ENCODE measurements at regions not wholly inside any gene's neighbourhood (a gene's known extent, or its start where the extent isn't known, plus 50 kb on each side); places are given as distances from the start of the nearest gene placed in this dataset.
"Not testable (repeated sequence)": the region's sequence is repeated elsewhere in the genome, so short reads cannot be mapped to it uniquely, and the experiment has no call there.

DNA sequence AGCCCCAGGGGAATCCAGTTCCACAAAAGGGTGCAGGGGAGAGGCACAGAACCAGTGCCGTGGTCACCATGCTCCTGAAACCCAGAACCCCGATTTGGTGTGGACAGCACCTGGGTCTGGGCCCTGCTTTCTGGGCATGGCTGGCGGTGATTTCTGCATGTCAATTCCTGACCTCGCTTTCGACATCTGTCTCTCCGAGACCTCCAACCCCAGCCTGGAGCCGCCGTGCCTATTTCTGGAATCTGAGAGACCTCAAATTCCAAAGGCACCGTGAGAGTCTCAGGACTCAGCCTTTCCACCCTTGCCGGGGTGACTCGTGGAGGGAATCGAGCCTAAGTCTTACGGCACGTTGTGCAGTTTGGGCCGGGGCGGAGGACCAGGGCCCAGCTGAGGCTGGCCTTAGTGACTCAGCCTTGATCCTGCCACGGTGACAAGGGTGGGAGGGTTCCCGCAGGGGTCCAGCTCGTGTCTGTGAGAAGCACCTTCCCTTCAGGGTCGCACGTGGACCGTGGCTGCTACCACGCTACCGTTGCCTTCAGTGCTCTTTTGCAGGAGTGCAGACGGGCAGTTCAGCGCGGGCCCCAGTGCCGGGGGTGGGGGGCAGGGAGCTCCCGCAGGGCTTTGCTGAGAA lies 133.7 kb downstream of the PXDC1 start:
- no peak for DNase-seq

DNA sequence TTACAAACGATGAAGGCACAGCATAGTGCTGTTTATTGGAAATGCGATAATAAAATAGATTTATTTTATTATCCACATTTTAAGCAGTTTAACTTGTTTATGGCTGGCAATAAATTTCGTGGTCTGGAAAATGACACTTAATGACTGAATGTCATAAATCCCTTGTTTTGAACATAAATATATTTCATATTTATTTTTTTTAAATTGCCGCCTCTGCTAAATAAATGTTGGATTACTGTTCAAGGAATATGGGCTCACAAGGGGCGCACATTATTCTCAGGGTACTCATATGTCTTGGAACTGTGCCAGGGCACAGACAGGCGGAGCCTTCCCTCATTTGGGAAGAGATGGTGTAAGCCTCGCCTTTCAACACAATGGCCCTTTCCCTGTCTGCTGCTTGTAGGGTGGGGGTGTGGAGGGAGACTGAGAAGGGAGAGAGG lies 134.3 kb downstream of the PXDC1 start:
- DNase-seq, result no peak

DNA sequence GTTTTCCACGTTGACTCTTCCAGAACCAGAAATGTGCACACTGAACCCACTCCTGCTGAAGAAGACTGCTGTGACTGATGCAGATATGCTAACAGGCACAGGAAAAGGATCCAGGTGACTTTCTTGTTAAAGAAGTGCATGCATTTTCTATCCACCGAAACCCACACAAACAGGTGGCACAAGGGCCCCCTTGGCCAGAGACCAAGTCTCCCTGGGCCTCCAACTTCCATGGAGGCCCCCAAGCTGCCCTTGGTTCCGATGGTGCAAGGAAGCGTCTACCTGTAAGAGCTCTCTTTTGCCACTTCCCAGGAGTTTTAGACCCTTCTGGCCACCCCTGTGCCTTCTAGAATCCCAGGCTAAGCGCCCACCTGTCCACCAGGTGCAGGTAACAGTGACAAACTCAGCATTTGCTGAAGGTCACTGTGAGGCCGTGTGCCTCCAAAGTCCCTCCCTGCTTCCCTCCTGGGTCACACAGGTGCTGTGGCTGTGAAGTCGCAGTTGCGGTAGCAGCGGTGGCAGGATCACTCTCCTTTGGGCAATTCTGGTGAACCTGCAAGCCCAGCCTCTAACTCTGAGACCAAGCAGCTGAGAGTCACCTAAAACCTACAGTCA lies 134.8 kb downstream of the PXDC1 start:
- no peak for DNase-seq

DNA sequence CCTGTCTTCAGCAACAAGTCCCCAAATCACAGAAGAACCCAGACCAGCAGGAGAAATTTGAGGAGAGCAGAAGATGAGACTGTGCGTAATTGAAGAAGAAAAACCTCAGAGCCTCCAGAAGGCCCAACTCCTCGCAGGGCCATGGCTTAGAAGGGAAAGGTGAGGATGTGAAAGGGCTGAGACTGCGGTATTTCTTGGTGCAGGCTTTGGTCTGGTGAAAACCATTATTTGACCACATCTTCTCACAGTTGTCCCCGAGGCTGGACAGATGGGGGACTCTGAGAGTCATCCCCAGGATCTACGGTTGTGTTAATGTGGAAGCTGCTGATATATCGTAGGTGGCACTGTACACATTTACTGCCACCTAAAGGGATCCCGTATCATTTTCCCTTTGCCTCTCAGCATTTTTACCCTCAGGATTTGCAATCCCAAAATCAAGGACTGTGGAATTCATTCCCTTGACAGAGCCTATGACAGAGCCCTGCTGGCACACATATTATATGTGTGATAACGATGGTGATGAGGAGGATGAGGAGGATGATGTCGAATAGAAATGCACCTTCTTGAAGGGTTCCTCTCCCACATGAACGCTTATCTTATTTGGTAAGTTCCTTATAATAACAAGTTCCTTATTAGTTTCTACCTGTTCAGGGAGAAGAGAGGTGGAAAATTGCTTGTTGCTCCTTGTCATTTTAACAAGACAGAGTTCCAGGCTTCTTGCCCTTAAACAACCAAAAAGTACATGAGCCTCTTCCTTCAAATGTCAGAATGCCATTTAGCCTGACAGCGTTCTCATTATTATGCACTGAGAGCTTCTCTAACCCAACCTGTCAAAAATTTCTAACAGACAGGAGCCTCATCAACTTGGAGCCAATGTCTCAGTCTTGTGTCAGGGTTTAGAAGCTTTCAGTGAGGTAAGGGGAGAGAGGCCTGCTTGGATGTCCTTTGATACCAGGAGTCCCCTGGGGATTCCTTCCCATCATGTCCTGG lies 135.8 kb downstream of the PXDC1 start:
- DNase-seq, result no peak

DNA sequence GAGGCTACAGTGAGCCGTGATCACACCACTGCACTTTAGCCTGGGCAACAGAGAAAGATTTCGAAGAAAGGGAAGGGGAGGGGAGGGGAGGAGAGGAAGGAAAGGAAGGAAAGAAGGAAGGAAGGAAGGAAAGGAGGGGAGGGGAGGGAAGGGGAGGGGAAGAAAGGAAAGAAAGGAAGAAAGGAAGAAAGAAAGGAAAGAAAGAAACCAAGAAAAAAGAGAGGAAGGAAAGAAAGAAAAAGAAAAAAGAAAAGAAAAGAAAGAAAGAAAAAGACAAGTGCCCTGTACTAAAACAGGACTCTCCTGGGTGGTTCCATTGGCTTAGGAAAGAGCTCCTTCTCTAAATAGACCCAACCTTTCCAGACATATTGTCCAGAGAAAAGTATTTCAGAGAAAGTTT lies 136.6 kb downstream of the PXDC1 start:
- DNase-seq, result no peak

DNA sequence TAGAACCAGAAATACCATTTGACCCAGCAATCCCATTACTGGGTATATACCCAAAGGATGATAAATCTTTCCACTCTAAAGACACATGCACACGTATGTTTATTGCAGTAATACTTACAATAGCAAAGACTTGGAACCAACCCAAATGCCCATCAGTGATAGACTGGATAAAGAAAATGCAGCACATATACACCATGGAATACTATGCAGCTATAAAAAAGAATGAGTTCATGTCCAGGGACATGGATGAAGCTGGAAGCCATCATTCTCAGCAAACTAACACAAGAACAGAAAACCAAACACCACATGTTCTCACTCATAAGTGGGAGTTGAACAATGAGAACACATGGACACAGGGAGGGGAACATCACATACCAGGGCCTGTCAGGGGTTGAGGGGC lies 137.9 kb downstream of the PXDC1 start:
- not testable (repeated sequence) for DNase-seq

DNA sequence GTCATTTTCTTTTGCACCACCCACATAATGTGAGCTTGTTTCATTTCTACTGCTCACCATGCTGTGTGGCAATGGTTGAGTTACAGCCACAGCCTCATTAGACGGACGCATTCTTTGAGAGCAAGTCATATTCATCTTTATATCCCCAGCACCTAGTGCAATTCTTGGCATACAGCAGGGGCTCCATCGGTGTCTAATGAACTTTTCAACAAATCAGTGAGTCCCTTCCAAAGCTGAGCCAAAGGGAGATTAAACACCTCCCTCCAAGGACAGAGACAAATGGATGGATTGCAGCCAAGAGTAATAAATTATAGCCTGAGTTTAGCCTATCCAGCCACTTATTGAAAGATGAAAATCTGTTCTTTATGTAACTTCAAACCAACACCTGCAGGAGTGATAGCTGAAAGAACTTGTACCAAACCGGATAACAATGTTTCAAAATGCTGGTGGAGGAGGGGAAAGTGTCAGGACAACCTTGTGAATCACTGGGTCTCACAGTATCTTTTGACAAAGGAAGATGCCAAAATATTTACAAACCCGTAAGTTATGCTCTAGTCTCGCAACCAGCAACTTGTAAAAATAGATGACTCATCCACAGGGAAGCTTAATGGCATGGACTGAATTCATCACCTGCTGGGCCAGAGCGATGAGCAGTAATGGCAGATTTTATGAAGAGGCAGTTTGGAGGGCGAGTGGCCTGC lies 139.0 kb downstream of the PXDC1 start:
- DNase-seq, result no peak

DNA sequence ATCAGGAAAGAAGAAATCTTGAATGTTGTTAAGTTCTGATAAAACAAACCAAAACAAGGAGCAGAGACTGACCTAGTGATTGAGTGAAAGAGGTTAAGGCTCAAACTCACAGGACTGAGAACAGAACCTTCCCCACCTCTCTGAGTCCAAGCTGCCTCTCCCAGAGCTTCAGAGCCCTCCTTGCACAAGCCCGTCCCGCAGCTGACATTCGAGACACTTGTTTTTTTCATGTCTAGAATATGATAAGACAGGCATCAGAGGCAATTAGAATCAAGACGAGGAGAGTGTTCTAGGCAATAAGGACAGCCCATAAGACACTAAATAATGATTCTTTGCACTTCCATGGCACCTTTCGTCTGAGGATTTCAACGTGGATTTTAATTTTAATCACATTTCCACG lies 140.6 kb downstream of the PXDC1 start:
- no peak for DNase-seq

DNA sequence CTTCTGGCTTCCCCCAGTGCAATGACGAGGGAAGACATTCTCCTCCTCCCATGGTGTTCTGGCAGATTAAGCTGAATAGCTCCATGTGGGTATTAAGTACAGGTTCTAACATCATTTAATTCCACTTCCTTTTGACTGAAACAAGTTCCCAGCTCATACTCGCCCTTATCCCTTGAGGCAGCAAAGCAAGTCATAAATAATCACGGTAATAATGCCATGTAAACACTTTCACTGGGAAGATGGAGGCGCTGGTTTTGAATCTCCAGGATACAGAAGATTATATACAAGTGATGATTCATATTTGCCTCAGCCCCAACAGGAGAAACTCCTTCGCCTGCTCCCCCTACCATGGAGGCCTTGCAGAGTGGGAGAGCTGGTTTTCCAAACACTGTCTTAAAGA lies 141.3 kb downstream of the PXDC1 start:
- DNase-seq, result no peak

DNA sequence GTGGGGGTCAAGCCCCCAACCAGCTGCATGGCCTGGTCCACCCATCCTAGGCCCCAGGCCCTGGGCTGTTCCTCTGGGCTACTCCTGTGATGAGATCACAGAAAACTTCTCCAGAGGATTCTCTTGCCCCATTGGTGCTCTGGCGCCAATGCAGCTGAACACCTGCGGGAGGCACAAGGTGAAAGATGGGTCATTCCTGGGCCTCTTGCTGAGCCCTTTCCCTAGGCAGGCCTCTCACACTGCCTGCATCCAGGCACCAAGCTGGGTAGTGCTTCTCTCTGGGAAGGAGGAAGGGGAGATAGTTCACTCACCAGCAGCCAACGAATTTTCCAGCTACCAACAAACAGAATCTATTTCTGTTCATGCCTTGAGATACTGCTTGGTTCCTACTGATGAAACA lies 142.1 kb downstream of the PXDC1 start:
- DNase-seq, result no peak

DNA sequence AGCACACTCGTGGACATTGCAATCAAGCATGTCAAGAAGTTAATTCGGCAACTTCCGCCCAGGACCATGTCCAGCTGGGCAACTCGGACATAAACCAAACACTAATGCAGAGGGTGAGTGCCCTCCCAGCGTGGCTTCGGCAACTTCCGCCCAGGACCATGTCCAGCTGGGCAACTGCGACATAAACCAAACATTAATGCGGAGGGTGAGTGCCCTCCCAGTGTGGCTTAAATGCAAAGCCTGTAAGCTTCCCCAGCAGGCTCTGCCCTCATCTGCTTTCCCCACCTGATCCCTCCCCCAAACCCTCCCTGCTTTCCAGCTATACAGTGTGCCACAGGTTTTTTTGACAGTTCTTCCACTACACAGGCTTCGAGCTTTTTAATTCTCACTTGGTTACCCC lies 143.4 kb downstream of the PXDC1 start:
- DNase-seq, result no peak

DNA sequence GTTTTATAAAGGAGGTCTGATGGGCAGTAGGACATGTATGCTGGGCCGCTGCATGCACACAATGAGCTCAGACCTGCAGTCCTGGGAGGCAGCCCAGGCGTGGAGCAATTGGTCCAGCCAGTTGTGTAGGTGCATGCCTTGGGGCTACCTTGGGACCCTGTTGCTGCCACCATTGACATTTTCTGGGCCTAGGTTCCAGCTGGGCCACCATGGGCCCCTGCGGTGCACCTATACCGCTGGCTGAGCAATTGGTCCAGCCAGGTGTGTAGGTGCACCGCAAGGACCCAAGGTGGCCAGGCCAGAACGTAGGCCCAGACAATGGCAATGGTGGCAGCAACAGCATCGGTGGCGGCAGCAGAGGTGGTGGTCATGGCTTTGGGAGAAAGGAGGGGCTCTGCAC lies 143.9 kb downstream of the PXDC1 start:
- DNase-seq, result no peak

DNA sequence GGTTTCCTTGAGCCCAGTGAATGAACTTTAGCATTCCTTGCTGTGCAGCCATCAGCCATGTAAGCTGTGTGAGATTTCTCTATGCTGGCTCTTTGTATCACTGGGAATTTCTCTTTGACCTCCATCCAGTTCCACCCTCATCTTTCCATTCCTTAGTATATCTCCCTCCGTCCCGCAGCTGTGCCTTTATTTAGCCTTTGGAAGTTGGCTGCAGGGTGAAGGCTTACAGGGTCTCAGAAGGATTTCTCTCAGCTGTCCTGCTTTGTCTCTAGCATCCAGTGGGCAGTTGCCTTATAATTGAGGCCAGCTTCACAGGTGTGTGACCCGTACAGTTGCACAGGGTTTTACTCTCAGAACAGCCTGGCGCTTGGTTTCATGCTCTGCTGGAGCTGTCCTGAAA lies 144.3 kb downstream of the PXDC1 start:
- no peak for DNase-seq

DNA sequence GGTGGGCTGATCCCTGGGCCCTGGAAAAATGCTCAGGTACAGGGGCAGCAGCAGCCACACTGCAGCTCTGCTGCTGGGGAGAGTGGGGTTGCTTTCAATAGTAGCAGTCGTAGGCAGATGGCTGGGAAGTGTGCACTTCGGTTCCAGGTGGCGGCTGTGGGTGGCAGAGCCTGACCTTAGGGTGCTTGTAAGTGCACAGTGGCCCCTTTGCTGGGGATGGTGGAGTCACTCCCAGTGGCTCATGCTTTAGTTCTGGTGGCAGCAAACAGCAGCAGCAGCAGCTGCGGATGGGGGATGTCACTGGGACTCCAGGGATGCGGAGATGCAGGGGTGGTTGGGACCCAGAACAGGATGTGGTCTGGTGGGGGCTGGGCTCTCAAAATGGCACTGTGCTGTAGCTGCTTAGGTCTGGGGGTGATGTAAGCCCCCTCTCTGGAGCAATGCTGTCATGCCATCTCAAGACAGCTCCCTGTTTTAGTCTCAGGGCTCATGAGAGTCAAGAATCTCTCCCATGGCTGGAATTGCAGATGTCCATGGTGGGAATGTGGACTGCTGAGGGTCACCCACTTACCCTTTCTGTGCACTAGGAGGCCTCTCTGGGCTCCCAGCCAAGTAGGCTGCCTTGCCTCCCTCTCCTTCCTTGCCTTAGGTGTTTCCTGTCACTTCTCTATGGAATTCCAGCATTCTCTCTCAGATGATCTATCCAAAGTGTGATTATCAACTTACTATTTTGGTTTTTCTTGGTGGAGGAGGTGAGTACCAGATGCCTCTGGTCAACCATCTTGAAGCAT lies 146.7 kb upstream of the SLC22A23 start:
- no peak for DNase-seq

DNA sequence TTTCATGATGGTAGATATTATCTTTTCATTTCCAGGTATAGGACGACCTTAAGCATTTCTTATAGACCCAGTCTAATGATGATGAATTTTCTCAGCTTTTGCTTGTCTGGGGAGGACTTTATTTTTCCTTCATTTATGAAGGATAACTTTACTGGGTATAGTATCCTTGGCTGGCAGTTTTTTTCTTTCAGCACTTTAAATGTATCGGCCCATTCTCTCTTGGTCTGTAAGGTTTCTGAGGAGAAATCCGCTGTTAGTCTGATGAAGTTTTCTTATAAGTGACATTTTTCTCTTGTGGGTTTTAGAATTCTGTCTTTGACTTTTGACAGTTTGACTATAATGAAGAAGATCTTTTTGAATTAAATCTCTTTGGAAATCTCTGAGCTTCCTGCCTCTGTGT lies 144.7 kb upstream of the SLC22A23 start:
- no peak for DNase-seq

DNA sequence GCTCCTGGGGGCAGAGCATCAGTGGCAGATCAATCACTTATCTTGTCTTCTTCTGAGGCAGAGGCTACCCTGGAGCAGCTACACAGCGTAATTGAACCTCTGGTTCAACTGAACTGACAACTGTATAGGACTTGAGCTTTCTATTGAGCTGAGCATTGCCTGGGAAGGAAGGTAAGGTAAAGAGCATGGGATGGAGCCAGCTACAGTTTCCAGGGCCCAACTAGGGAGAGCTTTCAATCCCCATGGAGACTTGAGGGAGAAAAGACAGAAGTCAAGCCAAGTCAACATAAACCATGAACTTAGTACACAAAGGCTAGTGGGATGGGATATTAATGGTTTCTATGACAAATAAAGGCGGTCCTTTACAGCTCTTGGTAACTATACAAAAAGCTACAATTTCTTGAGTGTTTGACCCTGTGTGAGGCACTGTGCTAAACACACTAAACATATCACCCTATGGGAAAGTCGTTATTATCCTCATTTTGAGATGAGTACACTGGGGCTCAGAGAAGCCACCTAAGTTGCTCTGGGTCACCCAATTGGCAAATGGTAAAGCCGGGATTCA lies 140.7 kb upstream of the SLC22A23 start:
- DNase-seq, result no peak

DNA sequence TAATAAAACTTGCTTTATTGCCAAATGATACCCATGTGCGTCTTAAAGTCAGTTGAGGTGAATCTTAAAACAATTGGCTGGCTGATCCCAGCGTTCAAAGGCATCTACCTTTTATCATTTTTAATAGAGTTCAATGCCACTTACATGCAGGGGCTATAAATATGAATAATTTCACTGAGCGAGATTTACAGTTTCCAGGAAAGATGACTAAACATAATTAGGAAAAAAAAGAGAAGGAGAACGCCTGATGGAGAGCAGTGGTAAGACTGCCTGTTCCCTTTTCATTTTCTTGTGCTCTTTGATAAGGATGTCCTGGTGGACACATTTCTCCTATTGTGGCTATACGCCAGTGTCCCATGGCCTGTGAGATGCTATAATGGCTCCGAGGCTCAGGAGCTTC lies 139.9 kb upstream of the SLC22A23 start:
- no peak for DNase-seq

DNA sequence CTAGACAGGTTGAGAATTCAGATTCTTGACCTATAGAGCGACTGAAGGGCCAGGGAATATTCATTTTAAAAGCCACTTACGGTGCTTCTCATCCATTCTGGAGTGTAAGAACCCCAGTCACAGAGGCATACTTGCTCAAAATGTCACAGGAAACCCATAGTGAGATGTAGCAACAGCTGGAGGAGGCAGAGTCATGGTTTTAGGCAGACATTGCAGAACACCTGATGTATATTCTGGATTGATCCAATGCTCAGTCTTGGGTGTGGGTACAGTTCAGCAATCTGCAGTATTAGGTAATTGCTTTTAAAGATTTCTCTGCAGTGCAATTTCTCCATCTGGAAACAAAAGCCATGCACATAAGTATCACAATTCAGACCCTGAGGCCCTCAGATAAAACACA lies 137.4 kb upstream of the SLC22A23 start:
- peak in 1 of 2 donors; percentile 16 for DNase-seq

DNA sequence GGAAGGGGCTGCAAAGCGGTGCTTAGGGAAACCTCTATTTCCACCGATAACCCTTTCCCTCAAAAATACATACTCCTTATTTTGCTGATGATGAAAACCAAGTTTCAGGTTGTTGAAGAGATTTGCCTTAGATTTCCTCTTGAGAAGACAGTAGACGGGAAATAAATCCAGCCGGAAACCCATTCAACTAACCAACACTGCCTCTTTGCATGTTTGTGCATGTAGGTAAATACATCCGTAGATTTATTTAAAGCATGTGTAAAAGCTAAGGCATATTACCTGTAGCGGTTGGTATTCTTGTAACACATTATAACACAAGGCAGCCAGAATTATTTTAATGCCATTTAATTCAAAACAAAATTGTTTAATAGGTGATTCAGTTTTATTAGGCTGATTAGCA lies 136.3 kb upstream of the SLC22A23 start:
- DNase-seq, result no peak

DNA sequence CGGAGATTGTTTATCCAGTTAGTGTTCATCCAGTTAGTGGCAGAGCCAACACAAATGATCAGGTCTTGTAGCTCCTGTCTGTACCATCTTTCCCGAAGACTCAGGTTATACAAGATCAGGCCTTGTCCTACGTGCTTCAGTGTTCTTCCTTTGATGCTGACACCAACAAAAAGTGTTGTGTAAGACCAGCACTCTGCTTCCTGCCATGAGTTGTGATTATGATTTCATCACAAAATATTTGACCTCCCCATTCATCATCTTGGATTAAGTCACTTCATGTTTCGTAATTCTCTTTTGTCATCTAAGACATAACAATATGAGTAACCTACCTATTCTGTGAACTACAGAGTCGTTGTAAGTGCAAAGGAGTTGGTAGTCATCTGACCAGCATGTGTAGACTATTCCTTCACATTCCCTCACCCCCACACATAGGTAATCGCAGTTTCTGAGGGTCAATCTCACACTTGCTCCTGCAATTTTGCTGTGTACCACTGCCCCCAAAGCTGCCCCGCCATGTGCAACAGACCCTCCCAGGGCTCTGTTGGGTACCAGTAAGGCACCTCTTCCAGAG lies 135.6 kb upstream of the SLC22A23 start:
- DNase-seq, result peak; percentile 94

DNA sequence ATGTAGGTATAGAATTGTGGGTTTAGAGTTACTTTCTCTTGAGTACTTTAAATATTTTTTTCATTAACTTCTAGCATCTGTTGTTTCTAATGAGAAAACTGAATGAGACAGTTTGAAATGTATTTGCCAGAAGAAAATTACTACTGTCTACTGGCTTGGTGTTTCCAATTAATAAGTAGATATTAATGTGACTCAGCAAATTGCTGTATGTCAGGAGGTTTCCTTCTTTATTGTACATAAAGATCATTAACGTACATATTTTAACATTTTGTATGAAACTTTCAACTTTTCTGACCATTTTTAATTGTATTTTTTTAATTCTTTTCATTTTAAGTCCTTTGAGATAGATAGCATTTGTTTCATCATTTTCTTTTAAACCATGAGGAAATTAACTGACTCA lies 135.1 kb upstream of the SLC22A23 start:
- no peak for DNase-seq

DNA sequence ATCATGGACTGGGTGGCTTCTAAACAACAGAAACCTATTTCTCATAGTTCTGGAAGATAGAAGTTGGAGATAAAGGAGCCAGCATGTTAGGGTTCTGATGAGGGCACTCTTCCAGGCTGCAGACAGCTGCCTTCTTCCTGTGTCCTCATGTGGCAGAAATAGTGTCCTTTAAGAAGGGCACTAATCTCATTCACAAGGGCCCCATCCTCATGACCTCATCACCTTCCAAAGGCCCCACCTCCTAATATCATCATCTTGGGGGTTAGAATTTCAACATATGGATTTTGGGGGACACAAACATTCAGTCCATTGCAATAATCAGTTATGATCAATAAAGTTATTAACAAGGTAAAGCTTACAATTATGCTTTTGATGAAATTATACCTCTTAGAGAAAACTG lies 130.8 kb upstream of the SLC22A23 start:
- DNase-seq, result no peak

Measured in inflammatory macrophage treated with lipopolysaccharide for 1 hour (primary cell).